GM12892 (cell line): ENCODE measurements at regions not wholly inside any gene's neighbourhood (a gene's known extent, or its start where the extent isn't known, plus 50 kb on each side); places are given as distances from the start of the nearest gene placed in this dataset.

Experiments used
- POLR2A ChIP-seq: IDR thresholded peaks from 2 replicates; pipeline ENCODE4 v1.6.1; 2011; ENCODE audit warnings: low read depth, low read length, control low read depth
- POLR2AphosphoS5 ChIP-seq: IDR thresholded peaks from 2 replicates; pipeline ENCODE4 v1.6.1; 2011; ENCODE audit warnings: low read depth, low read length, control low read depth
- TAF1 ChIP-seq: IDR thresholded peaks from 2 replicates; pipeline ENCODE4 v1.6.1; 2011; ENCODE audit warnings: low read depth, mild to moderate bottlenecking, control low read depth, low read length, borderline replicate concordance

GRCh38 chr12:97169889-97170567 lies 263.0 kb downstream of the NEDD1 start:
- TF ChIP-seq POLR2A (no peak), POLR2AphosphoS5 (no peak), TAF1 (no peak)
